ENCODE measurements at regions not wholly inside any gene's neighbourhood (a gene's known extent, or its start where the extent isn't known, plus 50 kb on each side); places are given as distances from the start of the nearest gene placed in this dataset.
"Not testable (repeated sequence)": the region's sequence is repeated elsewhere in the genome, so short reads cannot be mapped to it uniquely, and the experiment has no call there.

DNA sequence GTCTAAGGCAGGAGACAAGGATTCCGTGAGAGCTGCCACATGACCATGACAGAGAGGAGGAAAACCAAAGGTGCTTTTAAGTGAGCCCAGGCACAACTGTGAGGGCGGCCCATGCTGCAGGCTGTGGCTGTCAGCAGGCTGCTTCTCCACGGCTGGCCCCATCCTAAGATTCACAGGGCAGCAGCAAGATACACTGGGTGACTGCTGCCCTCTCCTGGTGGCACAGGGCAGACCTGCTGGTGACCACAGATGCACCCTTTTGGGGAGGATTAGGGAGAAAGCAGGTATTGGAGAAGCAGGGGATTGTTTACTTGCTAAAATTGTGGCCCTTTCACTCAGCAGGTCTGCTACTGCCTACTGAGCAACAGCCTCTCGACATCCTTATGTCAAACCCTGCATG is 125.4 kb upstream of the ALDH3B2 start:
- H3K27me3 Mint-ChIP-seq (ENCODE audit: low read depth); H3K4me1 Mint-ChIP-seq; H3K36me3 Mint-ChIP-seq (ENCODE audit: low read depth); H3K27ac Mint-ChIP-seq; H3K4me3 Mint-ChIP-seq; H3K9me3 Mint-ChIP-seq: not testable (repeated sequence)
- TF ChIP-seq, protein P1, sequence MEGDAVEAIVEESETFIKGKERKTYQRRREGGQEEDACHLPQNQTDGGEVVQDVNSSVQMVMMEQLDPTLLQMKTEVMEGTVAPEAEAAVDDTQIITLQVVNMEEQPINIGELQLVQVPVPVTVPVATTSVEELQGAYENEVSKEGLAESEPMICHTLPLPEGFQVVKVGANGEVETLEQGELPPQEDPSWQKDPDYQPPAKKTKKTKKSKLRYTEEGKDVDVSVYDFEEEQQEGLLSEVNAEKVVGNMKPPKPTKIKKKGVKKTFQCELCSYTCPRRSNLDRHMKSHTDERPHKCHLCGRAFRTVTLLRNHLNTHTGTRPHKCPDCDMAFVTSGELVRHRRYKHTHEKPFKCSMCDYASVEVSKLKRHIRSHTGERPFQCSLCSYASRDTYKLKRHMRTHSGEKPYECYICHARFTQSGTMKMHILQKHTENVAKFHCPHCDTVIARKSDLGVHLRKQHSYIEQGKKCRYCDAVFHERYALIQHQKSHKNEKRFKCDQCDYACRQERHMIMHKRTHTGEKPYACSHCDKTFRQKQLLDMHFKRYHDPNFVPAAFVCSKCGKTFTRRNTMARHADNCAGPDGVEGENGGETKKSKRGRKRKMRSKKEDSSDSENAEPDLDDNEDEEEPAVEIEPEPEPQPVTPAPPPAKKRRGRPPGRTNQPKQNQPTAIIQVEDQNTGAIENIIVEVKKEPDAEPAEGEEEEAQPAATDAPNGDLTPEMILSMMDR (IDR thresholded peaks at IDR 0.05; ENCODE audit: unreplicated experiment in 3 of 3), result peak; percentile 47 to 52 (median 47)

DNA sequence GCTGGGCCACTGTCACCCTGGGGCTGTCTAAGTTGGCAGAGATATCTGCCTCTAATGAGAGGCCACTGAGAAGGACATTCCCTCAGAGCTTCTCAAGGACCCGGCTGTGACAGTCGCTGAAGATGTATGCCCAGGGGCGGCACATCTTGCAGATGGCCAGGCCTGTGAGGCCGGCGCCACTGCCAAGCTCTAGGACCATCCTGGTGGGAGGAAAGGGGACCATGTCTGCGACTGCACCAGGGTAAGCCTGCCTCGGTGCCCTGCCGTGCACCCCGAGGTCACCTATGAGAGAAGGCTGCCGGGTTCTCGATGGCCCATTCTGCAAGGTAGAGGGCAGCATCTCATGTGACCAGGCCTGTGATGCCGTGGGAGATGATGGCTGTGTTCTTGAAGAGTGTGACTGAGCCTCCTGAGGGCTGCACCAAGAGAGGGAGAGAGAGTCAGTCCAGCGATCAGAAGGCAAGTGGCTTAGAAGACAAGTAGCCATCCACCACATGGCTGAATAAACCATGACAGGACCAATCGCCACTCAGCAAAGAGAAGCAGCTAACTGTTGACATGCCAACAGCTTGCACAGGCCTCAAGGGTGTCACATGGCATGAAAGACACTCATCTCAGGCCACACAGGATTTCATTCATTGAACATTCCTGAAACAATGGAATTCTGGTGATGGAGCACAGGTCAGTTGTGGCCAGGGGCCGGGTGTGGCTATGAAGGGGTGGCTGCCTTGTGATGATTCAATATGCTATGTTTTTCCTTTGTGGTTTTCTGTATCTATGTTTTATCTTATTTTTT is 123.5 kb upstream of the ALDH3B2 start:
- H3K4me3 Mint-ChIP-seq; H3K27ac Mint-ChIP-seq; H3K36me3 Mint-ChIP-seq (ENCODE audit: low read depth); H3K4me1 Mint-ChIP-seq; H3K27me3 Mint-ChIP-seq (ENCODE audit: low read depth); H3K9me3 Mint-ChIP-seq: not testable (repeated sequence)

DNA sequence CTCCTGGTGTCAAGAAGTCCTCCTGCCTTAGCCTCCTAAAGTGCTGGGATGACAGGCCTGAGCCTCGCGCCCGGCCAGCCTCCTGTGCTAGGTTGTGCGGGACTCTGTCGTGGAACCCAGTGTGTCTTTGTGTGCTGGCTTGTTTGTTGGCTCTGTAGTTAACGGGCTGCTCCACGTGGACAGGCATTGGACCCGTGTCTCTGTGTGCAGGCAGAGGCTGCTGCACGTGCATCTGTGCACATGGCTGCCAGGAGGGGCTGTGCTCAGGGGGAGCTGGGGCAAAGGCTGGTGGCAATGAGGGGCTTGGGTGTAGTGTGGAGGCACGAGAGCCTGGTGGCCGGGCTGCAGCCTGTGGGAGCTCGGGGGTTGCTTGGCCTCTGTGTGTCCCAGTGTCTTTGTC is 121.3 kb upstream of the ALDH3B2 start:
- Mint-ChIP-seq H3K4me1 (peaks cover 18% of the 10 kb centered on the region), H3K27me3 (ENCODE audit: low read depth) (no peaks in the 10 kb centered on the region), H3K9me3 (no peaks in the 10 kb centered on the region), H3K4me3 (no peak overlapping the region), H3K36me3 (ENCODE audit: low read depth) (no peaks in the 10 kb centered on the region), H3K27ac (no peak overlapping the region)
- TF ChIP-seq, protein P1 (IDR thresholded peaks at IDR 0.05; ENCODE audit: unreplicated experiment in 3 of 3), result no peak

DNA sequence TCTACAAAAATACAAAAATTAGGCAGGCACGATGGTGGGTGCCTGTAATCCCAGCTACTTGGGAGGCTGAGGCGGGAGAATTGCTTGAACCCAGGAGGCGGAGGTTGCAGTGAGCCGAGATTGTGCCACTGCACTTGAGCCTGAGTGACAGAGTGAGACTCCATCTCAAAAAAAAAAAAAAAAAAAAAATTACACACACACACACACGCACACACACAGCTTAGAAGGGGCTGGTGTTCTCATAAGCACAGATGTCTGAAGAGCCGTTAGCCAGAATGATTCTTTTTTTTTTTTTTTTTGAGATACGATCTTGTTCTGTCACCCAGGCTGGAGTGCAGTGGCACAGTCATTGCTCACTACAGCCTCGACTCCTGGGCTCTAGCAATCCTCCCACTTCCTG is 119.3 kb upstream of the ALDH3B2 start:
- H3K36me3 Mint-ChIP-seq (ENCODE audit: low read depth); H3K9me3 Mint-ChIP-seq; H3K4me3 Mint-ChIP-seq; H3K27me3 Mint-ChIP-seq (ENCODE audit: low read depth); H3K27ac Mint-ChIP-seq: not testable (repeated sequence)
- peaks cover 28% of the 10 kb centered on the region for H3K4me1 Mint-ChIP-seq

DNA sequence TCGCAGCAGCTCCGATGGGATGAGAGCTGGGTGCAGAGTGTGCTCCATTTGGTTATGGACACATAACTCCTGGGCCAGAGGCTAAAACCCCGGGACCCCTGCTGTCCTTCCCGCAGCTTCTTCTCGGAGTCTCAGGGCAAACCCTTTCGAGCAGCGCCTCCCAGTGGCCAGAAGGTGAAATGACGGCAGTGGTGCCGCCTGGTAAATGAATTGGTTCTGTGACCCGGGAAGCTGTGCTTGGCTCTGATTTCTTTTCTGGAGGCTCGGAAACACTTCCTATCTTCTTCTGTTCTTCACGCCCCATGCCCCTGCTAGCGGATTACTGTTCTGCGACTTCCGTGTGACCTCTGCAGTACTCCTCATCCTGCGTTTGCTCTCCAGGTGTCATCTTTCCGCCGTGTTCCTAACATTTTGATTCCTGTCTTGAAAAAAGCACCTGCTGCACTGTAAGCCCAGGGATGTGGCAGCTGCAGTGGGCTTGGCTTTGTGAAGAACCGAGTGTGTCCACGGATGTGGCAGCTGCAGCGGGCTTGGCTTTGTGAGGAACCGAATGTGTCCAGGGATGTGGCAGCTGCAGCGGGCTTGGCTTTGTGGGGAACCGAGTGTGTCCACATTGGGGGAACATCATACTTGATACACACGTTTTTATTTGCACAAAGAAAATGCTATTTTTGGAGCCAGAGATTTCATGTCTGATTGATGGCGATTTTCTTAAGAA is 118.0 kb upstream of the ALDH3B2 start:
- H3K27ac Mint-ChIP-seq, result peak overlapping the region; percentile 63 to 76 (median 67)
- not testable (repeated sequence) for H3K27me3 Mint-ChIP-seq (ENCODE audit: low read depth); H3K36me3 Mint-ChIP-seq (ENCODE audit: low read depth); H3K9me3 Mint-ChIP-seq
- H3K4me1 Mint-ChIP-seq, result peaks cover 28% of the 10 kb centered on the region
- TF ChIP-seq, protein P1 (IDR thresholded peaks at IDR 0.05; ENCODE audit: unreplicated experiment in 3 of 3), result peak; percentile 53 to 72 (median 71)
- H3K4me3 Mint-ChIP-seq, result peak overlapping the region; percentile 0 to 20 (median 11)

DNA sequence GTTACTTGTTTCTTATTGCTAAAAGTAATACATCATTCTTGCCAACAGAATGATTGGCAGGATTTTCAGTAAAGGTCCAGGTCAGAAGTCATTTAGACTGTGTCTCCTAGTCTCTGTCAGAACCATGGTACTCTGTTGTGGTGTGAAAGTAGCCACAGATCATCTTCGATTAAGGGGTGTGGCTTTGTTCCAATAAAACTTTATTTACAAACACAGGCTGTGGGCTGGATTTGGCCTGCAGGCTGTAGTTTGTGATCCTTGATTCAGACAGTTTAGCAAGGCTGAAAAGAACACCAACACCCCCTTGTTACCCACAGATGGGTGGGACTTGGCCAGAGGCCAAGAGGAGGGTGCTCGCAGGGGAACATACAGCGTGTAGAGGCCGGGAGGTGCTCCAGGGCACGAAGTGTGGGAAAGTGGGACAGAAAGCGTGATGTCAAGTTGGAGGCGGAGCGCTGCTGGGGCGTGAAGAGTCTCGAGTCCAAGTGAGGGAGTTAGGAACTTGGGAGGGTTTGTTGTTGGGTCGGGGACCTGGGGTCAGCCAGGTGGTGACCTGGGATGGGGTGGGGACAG is 117.3 kb upstream of the ALDH3B2 start:
- not testable (repeated sequence) for H3K36me3 Mint-ChIP-seq (ENCODE audit: low read depth); H3K27me3 Mint-ChIP-seq (ENCODE audit: low read depth); H3K9me3 Mint-ChIP-seq
- peak overlapping the region; percentile 34 to 67 (median 57) for H3K27ac Mint-ChIP-seq
- peak overlapping the region in 2 of 3 experiments; percentile 8 to 48 for H3K4me3 Mint-ChIP-seq
- peaks cover 28% of the 10 kb centered on the region for H3K4me1 Mint-ChIP-seq

DNA sequence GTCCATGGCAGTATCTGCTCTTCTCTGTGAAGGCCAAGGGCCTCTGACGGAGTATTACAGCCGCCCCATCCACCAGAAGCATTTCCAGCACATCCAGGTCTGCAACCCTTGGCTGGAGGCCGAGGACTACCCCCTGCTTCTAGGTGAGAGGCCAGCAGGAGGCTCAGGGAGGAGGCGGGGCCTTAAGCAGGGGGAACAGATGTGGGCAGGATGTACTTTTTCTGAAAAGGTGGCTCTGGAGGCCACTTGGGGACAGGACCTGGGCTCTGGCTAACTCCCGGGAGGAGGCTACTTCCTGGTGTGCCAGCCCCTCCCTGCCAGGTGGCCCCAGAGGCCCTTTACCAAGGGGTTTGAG is 113.9 kb upstream of the ALDH3B2 start:
- H3K36me3 Mint-ChIP-seq (ENCODE audit: low read depth); H3K27me3 Mint-ChIP-seq (ENCODE audit: low read depth); H3K4me3 Mint-ChIP-seq; H3K27ac Mint-ChIP-seq; H3K9me3 Mint-ChIP-seq: not testable (repeated sequence)
- H3K4me1 Mint-ChIP-seq, result peaks cover 28% of the 10 kb centered on the region

DNA sequence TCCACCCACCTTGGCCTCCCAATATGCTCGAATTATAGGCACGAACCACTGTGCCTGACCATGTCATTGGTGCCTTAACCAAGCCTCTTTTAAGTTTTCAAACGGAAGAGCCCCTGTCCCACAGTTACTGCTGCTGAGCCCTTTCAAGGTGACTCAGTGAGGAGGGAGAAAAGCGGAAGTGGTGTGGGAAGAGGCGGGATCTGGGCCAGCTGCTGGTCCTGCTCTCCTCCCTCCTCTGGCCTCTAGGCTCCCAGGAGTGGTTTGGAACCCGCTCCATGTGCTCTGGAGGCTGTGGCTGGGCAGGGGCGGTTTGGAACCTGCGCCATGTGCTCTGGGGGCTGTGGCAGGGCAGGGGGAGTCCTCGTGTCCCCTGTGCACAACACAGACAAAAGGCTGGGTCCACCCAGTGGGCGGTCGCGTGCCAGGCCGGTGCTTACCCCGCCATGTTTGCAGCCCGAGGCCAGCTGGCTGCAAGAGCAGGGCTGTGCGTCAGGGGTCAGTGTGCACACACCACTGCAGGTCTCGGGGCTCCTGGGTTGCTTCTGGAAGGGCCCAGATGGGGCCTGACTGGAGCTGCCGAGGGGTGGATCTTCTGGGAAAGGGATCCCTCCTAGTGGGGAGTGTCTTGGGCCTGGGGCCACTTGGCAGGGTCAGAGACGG is 113.4 kb upstream of the ALDH3B2 start:
- peaks cover 25% of the 10 kb centered on the region for H3K4me1 Mint-ChIP-seq
- H3K4me3 Mint-ChIP-seq; H3K36me3 Mint-ChIP-seq (ENCODE audit: low read depth); H3K9me3 Mint-ChIP-seq; H3K27me3 Mint-ChIP-seq (ENCODE audit: low read depth); H3K27ac Mint-ChIP-seq: not testable (repeated sequence)

DNA sequence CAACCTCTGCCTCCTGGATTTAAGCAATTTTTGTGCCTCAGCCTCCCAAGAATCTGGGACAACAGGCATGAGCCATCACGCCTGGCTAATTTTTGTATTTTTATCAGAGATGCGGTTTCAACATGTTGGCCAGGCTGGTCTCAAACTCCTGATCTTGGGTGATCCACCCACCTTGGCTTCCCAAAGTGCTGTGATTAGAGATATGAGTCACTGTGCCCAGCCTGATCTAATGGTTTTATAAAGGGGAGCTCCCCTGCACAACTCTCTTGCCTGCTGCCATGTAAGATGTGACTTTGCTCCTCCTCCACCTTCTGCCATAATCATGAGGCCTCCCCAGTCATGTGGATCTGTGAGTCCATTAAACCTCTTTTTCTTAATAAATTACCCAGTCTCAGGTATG is 107.5 kb upstream of the ALDH3B2 start:
- H3K27me3 Mint-ChIP-seq (ENCODE audit: low read depth); H3K36me3 Mint-ChIP-seq (ENCODE audit: low read depth); H3K4me1 Mint-ChIP-seq; H3K27ac Mint-ChIP-seq; H3K4me3 Mint-ChIP-seq; H3K9me3 Mint-ChIP-seq: not testable (repeated sequence)

DNA sequence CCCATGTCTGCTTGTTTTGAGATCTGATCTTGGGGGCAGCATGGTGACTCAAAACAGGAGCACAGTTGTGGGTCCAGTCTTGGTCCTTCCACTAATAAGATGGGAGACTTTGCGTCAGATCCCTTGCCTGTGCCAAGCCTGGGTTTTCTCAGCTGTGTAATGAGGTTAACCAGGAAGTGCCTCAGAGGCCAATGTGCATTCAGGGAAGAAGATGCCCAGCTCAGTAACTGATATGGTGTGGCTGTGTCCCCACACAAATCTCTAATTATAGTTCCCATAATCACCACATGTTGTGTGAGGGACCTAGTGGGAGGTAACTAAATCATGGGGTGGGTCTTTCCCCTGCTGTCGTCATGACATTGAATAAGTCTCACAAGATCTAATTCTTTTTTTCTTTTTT is 107.1 kb upstream of the ALDH3B2 start:
- peaks cover 11% of the 10 kb centered on the region for H3K4me1 Mint-ChIP-seq
- not testable (repeated sequence) for H3K36me3 Mint-ChIP-seq (ENCODE audit: low read depth); H3K9me3 Mint-ChIP-seq; H3K27me3 Mint-ChIP-seq (ENCODE audit: low read depth); H3K27ac Mint-ChIP-seq; H3K4me3 Mint-ChIP-seq
